ENCODE measurements at regions not wholly inside any gene's neighbourhood (a gene's known extent, or its start where the extent isn't known, plus 50 kb on each side); places are given as distances from the start of the nearest gene placed in this dataset.
A peak's percentile ranks its signal among the peaks of the same experiment; 100 is the strongest.

- no peak for DNase-seq (ENCODE audit: extremely low read depth, low read depth)
These were observed 331.2 kb downstream of the SLC16A7 start for GRCh38 chr12:59927032-59927431.

- no peak for DNase-seq (ENCODE audit: extremely low read depth, low read depth)
These were observed 332.6 kb downstream of the SLC16A7 start for GRCh38 chr12:59928416-59928815.

GRCh38 chr12:59929110-59929509 is 333.3 kb downstream of the SLC16A7 start:
- DNase-seq (ENCODE audit: extremely low read depth, low read depth): peak; percentile 78

- DNase-seq (ENCODE audit: extremely low read depth, low read depth): no peak
These were observed 338.7 kb downstream of the SLC16A7 start for GRCh38 chr12:59934486-59934885.

GRCh38 chr12:59936534-59936933 is 340.7 kb downstream of the SLC16A7 start:
- no peak for DNase-seq (ENCODE audit: extremely low read depth, low read depth)

GRCh38 chr12:59937148-59937547 is 341.3 kb downstream of the SLC16A7 start:
- DNase-seq (ENCODE audit: extremely low read depth, low read depth): no peak

GRCh38 chr12:59938190-59938962 is 342.5 kb downstream of the SLC16A7 start:
- peak; percentile 69 for DNase-seq (ENCODE audit: extremely low read depth, low read depth)

GRCh38 chr12:59940631-59941342 is 345.0 kb downstream of the SLC16A7 start:
- no peak for DNase-seq (ENCODE audit: extremely low read depth, low read depth)

- DNase-seq (ENCODE audit: extremely low read depth, low read depth): no peak
These were observed 345.6 kb downstream of the SLC16A7 start for GRCh38 chr12:59941461-59941860.

- DNase-seq (ENCODE audit: extremely low read depth, low read depth): no peak
These were observed 348.3 kb downstream of the SLC16A7 start for GRCh38 chr12:59944177-59944576.

- DNase-seq (ENCODE audit: extremely low read depth, low read depth): no peak
These were observed 350.8 kb downstream of the SLC16A7 start for GRCh38 chr12:59946635-59947034.

GRCh38 chr12:59963546-59963945 is 367.7 kb downstream of the SLC16A7 start:
- no peak for DNase-seq (ENCODE audit: extremely low read depth, low read depth)

GRCh38 chr12:59972905-59973304 is 377.1 kb downstream of the SLC16A7 start:
- DNase-seq (ENCODE audit: extremely low read depth, low read depth): peak; percentile 4

GRCh38 chr12:59973515-59973914 is 377.7 kb downstream of the SLC16A7 start:
- DNase-seq (ENCODE audit: extremely low read depth, low read depth): no peak

GRCh38 chr12:59977779-59978178 is 381.9 kb downstream of the SLC16A7 start:
- no peak for DNase-seq (ENCODE audit: extremely low read depth, low read depth)

- DNase-seq (ENCODE audit: extremely low read depth, low read depth): no peak
These were observed 384.6 kb downstream of the SLC16A7 start for GRCh38 chr12:59980476-59980875.

- no peak for DNase-seq (ENCODE audit: extremely low read depth, low read depth)
These were observed 403.5 kb downstream of the SLC16A7 start for GRCh38 chr12:59999291-59999690.

GRCh38 chr12:60010486-60010885 is 414.7 kb downstream of the SLC16A7 start:
- DNase-seq (ENCODE audit: extremely low read depth, low read depth): no peak

- DNase-seq (ENCODE audit: extremely low read depth, low read depth): no peak
These were observed 416.8 kb downstream of the SLC16A7 start for GRCh38 chr12:60012659-60013058.

GRCh38 chr12:60014436-60014835 is 418.6 kb downstream of the SLC16A7 start:
- DNase-seq (ENCODE audit: extremely low read depth, low read depth): no peak

GRCh38 chr12:60020068-60020467 is 424.2 kb downstream of the SLC16A7 start:
- DNase-seq (ENCODE audit: extremely low read depth, low read depth): no peak

- no peak for DNase-seq (ENCODE audit: extremely low read depth, low read depth)
These were observed 425.4 kb downstream of the SLC16A7 start for GRCh38 chr12:60021235-60021634.
